DMS114 treated with DMSO at 0.1 percent for 48 hours (cell line): ENCODE measurements at regions not wholly inside any gene's neighbourhood (a gene's known extent, or its start where the extent isn't known, plus 50 kb on each side); places are given as distances from the start of the nearest gene placed in this dataset.

ENCODE experiments used
- DNase-seq: peaks from one replicate; lab custom pipeline; 2025; ENCODE audit not compliant: unreplicated experiment; lab: John Stamatoyannopoulos, UW

- no peak for DNase-seq
These were observed 274.0 kb downstream of the MAFB start for GRCh38 chr20:40414843-40415615.

GRCh38 chr20:40410028-40410427 is 279.0 kb downstream of the MAFB start:
- no peak for DNase-seq

- no peak for DNase-seq
These were observed 291.6 kb downstream of the MAFB start for GRCh38 chr20:40397467-40397866.

GRCh38 chr20:40393197-40394079 is 295.6 kb downstream of the MAFB start:
- no peak for DNase-seq

GRCh38 chr20:40390654-40391053 is 298.4 kb downstream of the MAFB start:
- DNase-seq, result no peak

- no peak for DNase-seq
These were observed 318.2 kb downstream of the MAFB start for GRCh38 chr20:40370800-40371199.

GRCh38 chr20:40368876-40369275 is 320.2 kb downstream of the MAFB start:
- no peak for DNase-seq

GRCh38 chr20:40361916-40362315 is 327.1 kb downstream of the MAFB start:
- DNase-seq, result no peak

GRCh38 chr20:40359131-40359912 is 329.7 kb downstream of the MAFB start:
- DNase-seq, result no peak

- DNase-seq, result no peak
These were observed 334.2 kb downstream of the MAFB start for GRCh38 chr20:40354880-40355279.

- DNase-seq, result no peak
These were observed 345.6 kb downstream of the MAFB start for GRCh38 chr20:40343390-40343789.

- DNase-seq, result no peak
These were observed 347.5 kb downstream of the MAFB start for GRCh38 chr20:40341561-40341960.

- DNase-seq, result no peak
These were observed 349.2 kb downstream of the MAFB start for GRCh38 chr20:40339661-40340449.

- DNase-seq, result no peak
These were observed 352.5 kb downstream of the MAFB start for GRCh38 chr20:40336533-40336932.

- no peak for DNase-seq
These were observed 353.1 kb downstream of the MAFB start for GRCh38 chr20:40335901-40336351.

GRCh38 chr20:40335437-40335836 is 353.6 kb downstream of the MAFB start:
- no peak for DNase-seq

- DNase-seq, result no peak
These were observed 355.4 kb downstream of the MAFB start for GRCh38 chr20:40333591-40333990.

GRCh38 chr20:40331807-40332560 is 357.1 kb downstream of the MAFB start:
- no peak for DNase-seq

- DNase-seq, result no peak
These were observed 357.8 kb downstream of the MAFB start for GRCh38 chr20:40331249-40331648.

GRCh38 chr20:40329321-40329720 is 359.7 kb downstream of the MAFB start:
- no peak for DNase-seq
